Activated naive CD4-positive, alpha-beta T cell treated with anti-CD3 and anti-CD28 coated beads, Interleukin-2, amount 50 U/mL, for 24 hours (primary cell): ENCODE measurements at regions not wholly inside any gene's neighbourhood (a gene's known extent, or its start where the extent isn't known, plus 50 kb on each side); places are given as distances from the start of the nearest gene placed in this dataset.

Experiments
- H3K27ac Mint-ChIP-seq: one replicate; pipeline ENCODE4 v1.8.0; 2021; ENCODE audit warnings: mild to moderate bottlenecking, mixed read lengths
- H3K27me3 Mint-ChIP-seq: one replicate; pipeline ENCODE4 v1.8.0; 2021; ENCODE audit warnings: mixed read lengths
- H3K36me3 Mint-ChIP-seq: one replicate; pipeline ENCODE4 v1.8.0; 2021; ENCODE audit warnings: mixed read lengths
- H3K4me1 Mint-ChIP-seq: one replicate; pipeline ENCODE4 v1.8.0; 2021; ENCODE audit warnings: mixed read lengths
- H3K4me3 Mint-ChIP-seq: one replicate; pipeline ENCODE4 v1.8.0; 2021; ENCODE audit warnings: mild to moderate bottlenecking, mixed read lengths
- H3K9me3 Mint-ChIP-seq: one replicate; pipeline ENCODE4 v1.8.0; 2021; ENCODE audit warnings: mixed read lengths

- no peaks in the 10 kb centered on the region for H3K4me1 Mint-ChIP-seq
- H3K27me3 Mint-ChIP-seq: no peaks in the 10 kb centered on the region
- no peaks in the 10 kb centered on the region for H3K9me3 Mint-ChIP-seq
- H3K27ac Mint-ChIP-seq: no peak overlapping the region
- no peak overlapping the region for H3K4me3 Mint-ChIP-seq
- no peaks in the 10 kb centered on the region for H3K36me3 Mint-ChIP-seq
Measured at GRCh38 chr13:103386341-103386740, 320.1 kb upstream of the SLC10A2 start.

GRCh38 chr13:103373916-103374315 is 307.7 kb upstream of the SLC10A2 start:
- Mint-ChIP-seq H3K4me3 (no peak overlapping the region), H3K4me1 (no peaks in the 10 kb centered on the region), H3K9me3 (no peaks in the 10 kb centered on the region), H3K27me3 (no peaks in the 10 kb centered on the region), H3K27ac (no peak overlapping the region), H3K36me3 (no peaks in the 10 kb centered on the region)

DNA sequence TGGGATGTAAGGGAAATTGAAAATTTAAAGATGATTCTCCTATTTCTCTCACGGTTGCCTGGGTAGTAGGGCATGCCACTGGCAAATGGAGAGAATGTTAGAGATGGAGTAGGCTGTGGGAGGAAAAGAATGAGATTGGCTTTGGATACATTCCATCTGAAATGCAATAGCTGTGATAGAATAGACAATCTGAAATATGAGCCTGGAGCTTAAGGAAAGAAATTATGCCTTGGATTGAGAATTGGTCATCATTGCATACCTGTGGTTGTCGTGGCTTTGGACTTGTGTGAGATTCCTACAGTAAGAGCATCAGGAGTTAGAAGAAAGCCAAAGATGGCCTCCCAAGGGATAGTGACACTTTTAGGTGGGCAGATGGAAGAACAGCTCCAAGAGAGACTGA is 305.1 kb upstream of the SLC10A2 start:
- Mint-ChIP-seq H3K9me3 (peaks cover 3% of the 10 kb centered on the region), H3K4me3 (no peak overlapping the region), H3K36me3 (no peaks in the 10 kb centered on the region), H3K27me3 (no peaks in the 10 kb centered on the region), H3K27ac (no peak overlapping the region), H3K4me1 (no peaks in the 10 kb centered on the region)

- Mint-ChIP-seq H3K9me3 (peaks cover 3% of the 10 kb centered on the region), H3K4me1 (no peaks in the 10 kb centered on the region)
Measured at GRCh38 chr13:103370790-103371189, 304.6 kb upstream of the SLC10A2 start.

GRCh38 chr13:103358255-103358932 is 292.2 kb upstream of the SLC10A2 start:
- H3K36me3 Mint-ChIP-seq: peaks cover 1% of the 10 kb centered on the region
- H3K27me3 Mint-ChIP-seq: no peaks in the 10 kb centered on the region
- H3K4me3 Mint-ChIP-seq: no peak overlapping the region
- H3K9me3 Mint-ChIP-seq: peaks cover 5% of the 10 kb centered on the region
- H3K27ac Mint-ChIP-seq: no peak overlapping the region
- no peaks in the 10 kb centered on the region for H3K4me1 Mint-ChIP-seq

More at GRCh38 chr13:103370790-103371189, 304.6 kb upstream of the SLC10A2 start:
- H3K36me3 Mint-ChIP-seq: no peaks in the 10 kb centered on the region
- H3K27ac Mint-ChIP-seq: no peak overlapping the region
- H3K27me3 Mint-ChIP-seq: no peaks in the 10 kb centered on the region
- no peak overlapping the region for H3K4me3 Mint-ChIP-seq

- Mint-ChIP-seq H3K4me1 (no peaks in the 10 kb centered on the region), H3K4me3 (no peak overlapping the region), H3K27ac (no peak overlapping the region), H3K27me3 (no peaks in the 10 kb centered on the region), H3K36me3 (peaks cover under 1% of the 10 kb centered on the region), H3K9me3 (peaks cover 10% of the 10 kb centered on the region)
Measured at GRCh38 chr13:103356226-103356864, 290.1 kb upstream of the SLC10A2 start.

DNA sequence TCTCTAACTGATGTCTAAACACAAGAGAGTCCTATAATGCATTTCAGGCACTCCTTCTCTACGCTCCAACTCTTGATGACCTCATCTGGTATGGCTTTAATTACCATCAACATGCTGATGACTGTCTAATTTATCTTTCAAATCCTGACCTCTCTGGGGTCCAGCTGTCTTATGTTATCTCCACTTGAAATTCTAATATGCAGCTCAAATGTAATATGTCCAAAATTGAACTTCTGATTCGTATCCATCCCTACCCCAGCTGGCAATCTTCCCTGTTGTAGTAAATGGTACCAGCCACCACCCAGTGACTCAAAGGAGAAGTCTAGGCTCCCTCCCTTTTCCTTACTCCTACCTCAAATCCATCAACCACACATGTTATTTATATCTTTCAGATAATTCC is 288.0 kb upstream of the SLC10A2 start:
- Mint-ChIP-seq H3K27me3 (no peaks in the 10 kb centered on the region), H3K4me1 (no peaks in the 10 kb centered on the region), H3K9me3 (peaks cover 7% of the 10 kb centered on the region), H3K36me3 (no peaks in the 10 kb centered on the region), H3K4me3 (no peak overlapping the region), H3K27ac (no peak overlapping the region)

DNA sequence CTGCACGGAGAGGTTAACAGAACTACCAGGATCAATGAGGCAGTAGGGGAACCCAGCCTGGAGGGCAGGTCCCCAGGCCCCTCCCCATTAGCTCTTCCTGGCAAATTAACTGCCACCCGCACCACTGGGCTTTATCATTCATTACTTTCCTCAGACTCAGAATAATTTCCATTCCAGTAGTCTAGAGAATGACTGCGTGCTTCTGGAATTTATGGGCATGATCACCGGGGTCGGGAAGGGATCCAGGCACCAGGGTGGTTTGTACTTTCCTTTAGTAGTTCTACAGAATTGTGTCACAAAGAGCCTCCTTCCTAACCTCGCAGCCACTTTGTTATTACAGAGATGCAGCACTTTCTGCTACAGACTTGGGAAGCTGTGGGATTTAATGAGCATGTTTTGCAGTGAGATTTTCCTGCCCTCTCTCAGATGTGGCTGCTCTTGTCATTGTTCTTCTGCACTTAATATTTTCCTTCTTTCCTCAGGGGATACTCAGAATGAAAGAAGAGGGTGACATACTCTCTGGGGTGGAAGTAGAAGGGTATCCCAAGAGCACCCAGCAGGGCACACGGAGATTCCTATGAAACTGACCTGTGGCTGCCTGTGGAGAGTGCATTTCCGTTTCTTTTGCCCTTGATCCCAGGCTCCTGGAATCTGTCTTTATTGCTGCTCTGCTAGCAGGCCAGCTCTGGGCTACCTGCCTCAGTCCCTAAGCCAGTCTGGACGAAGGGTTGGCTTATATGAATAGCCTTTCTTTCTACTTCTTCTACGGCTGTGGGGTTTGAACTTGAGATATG is 285.0 kb upstream of the SLC10A2 start:
- peaks cover 2% of the 10 kb centered on the region for H3K27me3 Mint-ChIP-seq
- H3K4me1 Mint-ChIP-seq: no peaks in the 10 kb centered on the region
- peaks cover 7% of the 10 kb centered on the region for H3K9me3 Mint-ChIP-seq
- no peak overlapping the region for H3K4me3 Mint-ChIP-seq
- H3K27ac Mint-ChIP-seq: no peak overlapping the region
- H3K36me3 Mint-ChIP-seq: no peaks in the 10 kb centered on the region

- H3K27ac Mint-ChIP-seq: no peak overlapping the region
- H3K4me1 Mint-ChIP-seq: no peaks in the 10 kb centered on the region
- H3K27me3 Mint-ChIP-seq: peaks cover 2% of the 10 kb centered on the region
- H3K36me3 Mint-ChIP-seq: no peaks in the 10 kb centered on the region
- H3K4me3 Mint-ChIP-seq: no peak overlapping the region
- peaks cover 8% of the 10 kb centered on the region for H3K9me3 Mint-ChIP-seq
Measured at GRCh38 chr13:103350147-103350546, 283.9 kb upstream of the SLC10A2 start.

DNA sequence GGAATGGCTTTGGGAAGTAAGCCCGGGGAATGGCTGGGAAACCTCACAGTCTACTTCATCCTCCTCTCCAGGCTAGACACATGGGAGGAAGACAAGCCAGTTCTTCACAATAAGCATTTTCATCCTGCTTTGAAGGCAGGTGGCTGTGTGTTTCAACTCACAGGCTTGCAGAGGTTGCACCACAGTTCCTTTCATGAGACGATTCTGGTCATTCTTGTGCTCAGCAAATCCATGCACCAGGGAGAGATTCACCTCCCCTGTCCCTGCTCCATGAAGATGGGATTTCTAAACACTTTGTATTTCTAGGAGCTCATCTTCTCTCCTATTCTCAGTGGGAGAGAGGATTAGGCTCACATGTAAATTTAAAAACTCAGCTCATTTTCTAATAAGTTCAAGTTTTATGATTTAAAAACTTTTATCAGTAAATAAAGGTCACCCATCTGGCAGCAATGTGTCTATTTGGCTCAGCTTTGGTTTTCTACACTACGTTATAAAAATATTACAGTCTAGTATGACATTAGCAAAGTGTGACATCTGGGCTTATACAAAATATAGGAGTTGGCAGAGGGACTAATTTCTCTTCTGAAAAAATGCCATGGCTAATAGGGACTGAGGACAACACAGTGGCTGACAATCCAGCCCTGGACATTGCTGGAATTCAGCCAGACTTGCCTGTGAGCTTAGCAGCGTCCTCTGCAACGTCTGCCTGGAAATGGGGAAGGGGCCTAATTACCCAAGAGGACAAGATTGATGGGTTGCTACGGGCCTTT is 283.2 kb upstream of the SLC10A2 start:
- Mint-ChIP-seq H3K27ac (no peak overlapping the region), H3K4me3 (no peak overlapping the region), H3K9me3 (peaks cover 16% of the 10 kb centered on the region), H3K4me1 (no peaks in the 10 kb centered on the region), H3K36me3 (no peaks in the 10 kb centered on the region), H3K27me3 (peaks cover 2% of the 10 kb centered on the region)

- Mint-ChIP-seq H3K27ac (no peak overlapping the region), H3K36me3 (no peaks in the 10 kb centered on the region), H3K9me3 (peaks cover 4% of the 10 kb centered on the region), H3K4me1 (no peaks in the 10 kb centered on the region), H3K4me3 (no peak overlapping the region), H3K27me3 (no peaks in the 10 kb centered on the region)
Measured at GRCh38 chr13:103335241-103335640, 269.0 kb upstream of the SLC10A2 start.

GRCh38 chr13:103331924-103332323 is 265.7 kb upstream of the SLC10A2 start:
- peaks cover 6% of the 10 kb centered on the region for H3K9me3 Mint-ChIP-seq
- H3K4me1 Mint-ChIP-seq: no peaks in the 10 kb centered on the region
- no peaks in the 10 kb centered on the region for H3K36me3 Mint-ChIP-seq
- no peaks in the 10 kb centered on the region for H3K27me3 Mint-ChIP-seq
- H3K4me3 Mint-ChIP-seq: no peak overlapping the region
- no peak overlapping the region for H3K27ac Mint-ChIP-seq

GRCh38 chr13:103328899-103329298 is 262.7 kb upstream of the SLC10A2 start:
- no peaks in the 10 kb centered on the region for H3K4me1 Mint-ChIP-seq
- H3K4me3 Mint-ChIP-seq: no peak overlapping the region
- peaks cover 20% of the 10 kb centered on the region for H3K9me3 Mint-ChIP-seq
- no peaks in the 10 kb centered on the region for H3K36me3 Mint-ChIP-seq
- H3K27me3 Mint-ChIP-seq: no peaks in the 10 kb centered on the region
- H3K27ac Mint-ChIP-seq: no peak overlapping the region

GRCh38 chr13:103326326-103326725 is 260.1 kb upstream of the SLC10A2 start:
- Mint-ChIP-seq H3K4me3 (no peak overlapping the region), H3K27me3 (no peaks in the 10 kb centered on the region), H3K27ac (no peak overlapping the region), H3K4me1 (no peaks in the 10 kb centered on the region), H3K36me3 (no peaks in the 10 kb centered on the region), H3K9me3 (peaks cover 20% of the 10 kb centered on the region)

DNA sequence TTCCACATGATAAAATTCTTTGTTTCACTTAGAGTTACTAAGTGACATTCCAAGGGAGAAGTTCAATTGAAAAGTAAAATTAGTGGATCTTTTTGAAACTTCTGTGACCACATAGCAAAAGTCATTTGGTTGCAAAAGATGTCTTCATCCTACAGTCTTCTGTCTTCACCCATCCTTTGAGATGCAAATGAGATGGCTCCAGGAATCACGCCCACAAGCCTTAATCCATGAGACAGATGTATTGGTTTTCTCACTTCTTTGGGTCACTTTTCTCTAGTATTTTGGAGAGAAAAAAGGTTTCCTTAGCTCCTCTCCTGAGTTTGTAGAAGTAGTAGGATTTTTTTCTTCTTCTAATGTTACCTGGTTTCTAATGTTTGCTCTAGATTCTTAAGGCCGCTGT is 259.5 kb upstream of the SLC10A2 start:
- no peak overlapping the region for H3K4me3 Mint-ChIP-seq
- H3K4me1 Mint-ChIP-seq: no peaks in the 10 kb centered on the region
- peaks cover 20% of the 10 kb centered on the region for H3K9me3 Mint-ChIP-seq
- no peaks in the 10 kb centered on the region for H3K27me3 Mint-ChIP-seq
- no peak overlapping the region for H3K27ac Mint-ChIP-seq
- H3K36me3 Mint-ChIP-seq: no peaks in the 10 kb centered on the region
